ENCODE measurements at regions not wholly inside any gene's neighbourhood (a gene's known extent, or its start where the extent isn't known, plus 50 kb on each side); places are given as distances from the start of the nearest gene placed in this dataset.

DNA sequence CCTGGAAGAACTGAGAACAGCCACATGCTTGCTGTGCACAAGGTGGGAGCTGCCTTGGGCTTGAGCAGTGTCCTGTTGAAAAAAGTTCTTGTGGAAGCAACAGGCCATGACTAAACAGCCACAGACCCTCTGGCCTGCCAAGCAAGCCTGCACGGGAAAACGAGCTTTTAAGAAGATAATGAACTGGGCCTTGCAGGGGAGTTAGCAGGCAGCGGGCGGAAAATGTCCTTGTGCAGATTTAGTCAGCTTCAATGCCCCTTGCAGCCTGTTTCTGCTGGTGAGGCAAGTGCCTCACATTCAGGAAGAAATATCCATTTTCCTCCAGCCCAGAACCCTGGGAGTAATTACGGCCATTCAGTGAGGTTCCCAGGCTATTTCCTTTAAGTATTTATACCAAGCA lies 126.2 kb upstream of the KLHL25 start:
- TF ChIP-seq POLR2A (IDR thresholded peaks at IDR 0.05): no peak
- TF ChIP-seq, protein P1, sequence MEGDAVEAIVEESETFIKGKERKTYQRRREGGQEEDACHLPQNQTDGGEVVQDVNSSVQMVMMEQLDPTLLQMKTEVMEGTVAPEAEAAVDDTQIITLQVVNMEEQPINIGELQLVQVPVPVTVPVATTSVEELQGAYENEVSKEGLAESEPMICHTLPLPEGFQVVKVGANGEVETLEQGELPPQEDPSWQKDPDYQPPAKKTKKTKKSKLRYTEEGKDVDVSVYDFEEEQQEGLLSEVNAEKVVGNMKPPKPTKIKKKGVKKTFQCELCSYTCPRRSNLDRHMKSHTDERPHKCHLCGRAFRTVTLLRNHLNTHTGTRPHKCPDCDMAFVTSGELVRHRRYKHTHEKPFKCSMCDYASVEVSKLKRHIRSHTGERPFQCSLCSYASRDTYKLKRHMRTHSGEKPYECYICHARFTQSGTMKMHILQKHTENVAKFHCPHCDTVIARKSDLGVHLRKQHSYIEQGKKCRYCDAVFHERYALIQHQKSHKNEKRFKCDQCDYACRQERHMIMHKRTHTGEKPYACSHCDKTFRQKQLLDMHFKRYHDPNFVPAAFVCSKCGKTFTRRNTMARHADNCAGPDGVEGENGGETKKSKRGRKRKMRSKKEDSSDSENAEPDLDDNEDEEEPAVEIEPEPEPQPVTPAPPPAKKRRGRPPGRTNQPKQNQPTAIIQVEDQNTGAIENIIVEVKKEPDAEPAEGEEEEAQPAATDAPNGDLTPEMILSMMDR (IDR thresholded peaks at IDR 0.05): no peak
- TF ChIP-seq POLR2AphosphoS5 (IDR thresholded peaks at IDR 0.05; ENCODE audit: insufficient read depth in 1 of 2, low read depth in 1 of 2): no peak
